ENCODE measurements at regions not wholly inside any gene's neighbourhood (a gene's known extent, or its start where the extent isn't known, plus 50 kb on each side); places are given as distances from the start of the nearest gene placed in this dataset.

- H3K27ac ChIP-seq: no peak overlapping the region
- H3K4me1 ChIP-seq: no peaks in the 10 kb centered on the region
- TF ChIP-seq, protein P1, sequence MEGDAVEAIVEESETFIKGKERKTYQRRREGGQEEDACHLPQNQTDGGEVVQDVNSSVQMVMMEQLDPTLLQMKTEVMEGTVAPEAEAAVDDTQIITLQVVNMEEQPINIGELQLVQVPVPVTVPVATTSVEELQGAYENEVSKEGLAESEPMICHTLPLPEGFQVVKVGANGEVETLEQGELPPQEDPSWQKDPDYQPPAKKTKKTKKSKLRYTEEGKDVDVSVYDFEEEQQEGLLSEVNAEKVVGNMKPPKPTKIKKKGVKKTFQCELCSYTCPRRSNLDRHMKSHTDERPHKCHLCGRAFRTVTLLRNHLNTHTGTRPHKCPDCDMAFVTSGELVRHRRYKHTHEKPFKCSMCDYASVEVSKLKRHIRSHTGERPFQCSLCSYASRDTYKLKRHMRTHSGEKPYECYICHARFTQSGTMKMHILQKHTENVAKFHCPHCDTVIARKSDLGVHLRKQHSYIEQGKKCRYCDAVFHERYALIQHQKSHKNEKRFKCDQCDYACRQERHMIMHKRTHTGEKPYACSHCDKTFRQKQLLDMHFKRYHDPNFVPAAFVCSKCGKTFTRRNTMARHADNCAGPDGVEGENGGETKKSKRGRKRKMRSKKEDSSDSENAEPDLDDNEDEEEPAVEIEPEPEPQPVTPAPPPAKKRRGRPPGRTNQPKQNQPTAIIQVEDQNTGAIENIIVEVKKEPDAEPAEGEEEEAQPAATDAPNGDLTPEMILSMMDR (IDR thresholded peaks at IDR 0.05): no peak
Measured at GRCh38 chr5:33328818-33329217, 111.9 kb upstream of the TARS1 start.

GRCh38 chr5:33329891-33330290, 110.9 kb upstream of the TARS1 start:
- Histone ChIP-seq H3K4me3 (no peak overlapping the region), H3K4me1 (no peaks in the 10 kb centered on the region), H3K27ac (no peak overlapping the region)

More at GRCh38 chr5:33328818-33329217, 111.9 kb upstream of the TARS1 start:
- Histone ChIP-seq H3K4me3 (no peak overlapping the region), H3K27me3 (no peaks in the 10 kb centered on the region), H3K36me3 (no peaks in the 10 kb centered on the region), H3K9me3 (no peaks in the 10 kb centered on the region)
- intact Hi-C loops (cut with DNase I): no loop called here
- no peak for DNase-seq (ENCODE audit: low spot score in 2 of 2)

GRCh38 chr5:33330426-33330825, 110.3 kb upstream of the TARS1 start:
- DNase-seq (ENCODE audit: low spot score in 2 of 2): no peak
- Histone ChIP-seq H3K27ac (no peak overlapping the region), H3K36me3 (no peaks in the 10 kb centered on the region), H3K9me3 (no peaks in the 10 kb centered on the region), H3K4me1 (no peaks in the 10 kb centered on the region), H3K4me3 (no peak overlapping the region), H3K27me3 (no peaks in the 10 kb centered on the region)
- intact Hi-C loops (cut with DNase I): no loop called here
- TF ChIP-seq, protein P1 (IDR thresholded peaks at IDR 0.05): no peak

More at GRCh38 chr5:33329891-33330290, 110.9 kb upstream of the TARS1 start:
- TF ChIP-seq, protein P1 (IDR thresholded peaks at IDR 0.05): no peak
- DNase-seq (ENCODE audit: low spot score in 2 of 2): no peak
- no peaks in the 10 kb centered on the region for H3K9me3 ChIP-seq
- no peaks in the 10 kb centered on the region for H3K36me3 ChIP-seq
- H3K27me3 ChIP-seq: no peaks in the 10 kb centered on the region
- intact Hi-C loops (cut with DNase I): no loop called here

GRCh38 chr5:33330992-33331391, 109.8 kb upstream of the TARS1 start:
- no peaks in the 10 kb centered on the region for H3K4me1 ChIP-seq
- intact Hi-C loops (cut with DNase I): no loop called here
- no peaks in the 10 kb centered on the region for H3K9me3 ChIP-seq
- H3K27me3 ChIP-seq: no peaks in the 10 kb centered on the region
- TF ChIP-seq, protein P1 (IDR thresholded peaks at IDR 0.05): no peak
- H3K36me3 ChIP-seq: no peaks in the 10 kb centered on the region
- DNase-seq (ENCODE audit: low spot score in 2 of 2): no peak
- H3K4me3 ChIP-seq: no peak overlapping the region
- H3K27ac ChIP-seq: no peak overlapping the region

GRCh38 chr5:33332804-33333203, 108.0 kb upstream of the TARS1 start:
- Histone ChIP-seq H3K4me1 (peaks cover 0 to under 1% of the 10 kb centered on the region in 2 donors), H3K9me3 (no peaks in the 10 kb centered on the region), H3K27me3 (no peaks in the 10 kb centered on the region), H3K4me3 (no peak overlapping the region), H3K36me3 (no peaks in the 10 kb centered on the region), H3K27ac (no peak overlapping the region)
- intact Hi-C loops (cut with DNase I): no loop called here
- DNase-seq (ENCODE audit: low spot score in 2 of 2): no peak
- TF ChIP-seq, protein P1 (IDR thresholded peaks at IDR 0.05): no peak

- Histone ChIP-seq H3K4me1 (peaks cover 0 to 11% of the 10 kb centered on the region in 2 donors), H3K27ac (no peak overlapping the region), H3K27me3 (no peaks in the 10 kb centered on the region), H3K9me3 (no peaks in the 10 kb centered on the region), H3K4me3 (no peak overlapping the region), H3K36me3 (no peaks in the 10 kb centered on the region)
- no peak for DNase-seq (ENCODE audit: low spot score in 2 of 2)
- intact Hi-C loops (cut with DNase I): loop anchor here (5.0 kb wide), 1 partner anchor 33 kb away; no protein-coding TSS in a partner anchor
- TF ChIP-seq, protein P1 (IDR thresholded peaks at IDR 0.05): no peak
Measured at GRCh38 chr5:33334829-33335228, 105.9 kb upstream of the TARS1 start.

Measured in ascending aorta (tissue), 2 donors.